HCT116 (cell line): ENCODE measurements at regions not wholly inside any gene's neighbourhood (a gene's known extent, or its start where the extent isn't known, plus 50 kb on each side); places are given as distances from the start of the nearest gene placed in this dataset.
"Not testable (repeated sequence)": the region's sequence is repeated elsewhere in the genome, so short reads cannot be mapped to it uniquely, and the experiment has no call there.

Experiments used
- ATAC-seq: fragments of 200-7000 bp; cut with Tn5 transposase; 2 replicates; pipeline ENCODE4 v1.9.1; 2020; ENCODE audit warnings: mild to moderate bottlenecking, moderate library complexity
- BruUV-seq: library from RNA; stranded (reverse); fragments of 400-500 nt; replicated peaks from 2 replicates; lab custom pipeline; 2021; lab: Mats Ljungman, UMichigan
- CTCF ChIA-PET: fragments of 300-600 bp; sonication (Branson Sonifier 250); formaldehyde crosslinking; loops from one replicate; lab custom pipeline; 2021; ENCODE audit warnings: antibody characterized with exemption; lab: Charles Lee
- POLR2A ChIA-PET: fragments of 300-600, 350-600 bp; sonication (Branson Sonifier 250); formaldehyde crosslinking; loops from one replicate; lab custom pipeline; 2021; ENCODE audit warnings: antibody characterized with exemption; lab: Charles Lee
- RAD21 ChIA-PET, 2 experiments: fragments of 300-600 bp; sonication (Branson Sonifier 250); formaldehyde crosslinking; loops; one replicate each; lab custom pipeline; 2023; ENCODE audit warnings: low total read pairs in 2 of 2; ENCODE audit not compliant: uncharacterized antibody in 2 of 2, unreplicated experiment in 2 of 2, low non-redundant PET in 1 of 2; lab: Charles Lee
- DNase-seq: peaks from one replicate; pipeline ENCODE4 v3.0.0-alpha.2; 2010; ENCODE audit warnings: low read depth, low spot score
- H2AFZ ChIP-seq: fragments of 200-600 bp; shearing (Covaris generic), sonication (generic); 2 replicates; pipeline ENCODE4 v1.6.1; 2017; ENCODE audit warnings: low read depth, mixed run types, mixed read lengths, antibody characterized with exemption, low read length; ENCODE audit not compliant: poor library complexity, severe bottlenecking
- H3K27ac ChIP-seq: 2 replicates; pipeline ENCODE4 v1.5.1; 2012; ENCODE audit warnings: low read depth, low read length
- H3K27me3 ChIP-seq: fragments of 200-600 bp; sonication (generic); 2 replicates; pipeline ENCODE4 v1.6.1; 2016; ENCODE audit warnings: mixed run types, low read length, mixed read lengths; ENCODE audit not compliant: insufficient read depth
- H3K36me3 ChIP-seq, 2 experiments: fragments of 200-500 bp in 1 of 2; fragments of 200-600 bp in 1 of 2; sonication (Bioruptor generic) in 1 of 2; sonication (generic) in 1 of 2; 2 replicates each; pipeline versions ENCODE4 v1.5.1 to v1.6.1; 2014 to 2016; ENCODE audit warnings: low read length in 2 of 2, inconsistent platforms in 1 of 2, mixed read lengths in 1 of 2, mixed run types in 1 of 2; ENCODE audit not compliant: insufficient read depth in 2 of 2, control insufficient read depth in 1 of 2
- H3K4me1 ChIP-seq, 2 experiments: fragments of 200-600 bp in 1 of 2; sonication (generic) in 1 of 2; 2 replicates each; pipeline versions ENCODE4 v1.5.1 to v1.6.1; 2012 to 2017; ENCODE audit warnings: low read length in 2 of 2, inconsistent platforms in 1 of 2, mild to moderate bottlenecking in 1 of 2, mixed read lengths in 1 of 2, mixed run types in 1 of 2, moderate library complexity in 1 of 2; ENCODE audit not compliant: insufficient read depth in 2 of 2, control insufficient read depth in 1 of 2
- H3K4me2 ChIP-seq: fragments of 200-600 bp; sonication (generic); 2 replicates; pipeline ENCODE4 v1.6.1; 2017; ENCODE audit warnings: mixed run types, low read length, mixed read lengths
- H3K4me3 ChIP-seq, 2 experiments: fragments of 200-600 bp in 1 of 2; sonication (generic) in 1 of 2; replicated peaks in 1 of 2; 2 replicates each; pipeline ENCODE4 v1.5.1; 2011 to 2016; ENCODE audit warnings: low read length in 2 of 2, control low read depth in 1 of 2, low read depth in 1 of 2, mild to moderate bottlenecking in 1 of 2, mixed read lengths in 1 of 2, mixed run types in 1 of 2
- H3K79me2 ChIP-seq: fragments of 200-600 bp; sonication (generic); 2 replicates; pipeline ENCODE4 v1.6.1; 2017; ENCODE audit warnings: mild to moderate bottlenecking, mixed run types, low read length, moderate library complexity, mixed read lengths; ENCODE audit not compliant: insufficient read depth
- H3K9ac ChIP-seq: fragments of 200-600 bp; sonication (generic); 2 replicates; pipeline ENCODE4 v1.6.1; 2016; ENCODE audit warnings: low read length, mixed read lengths
- H3K9me2 ChIP-seq: fragments of 200-600 bp; sonication (generic), shearing (Covaris generic); 2 replicates; pipeline ENCODE4 v1.6.1; 2017; ENCODE audit warnings: mixed run types, mild to moderate bottlenecking, moderate library complexity; ENCODE audit not compliant: insufficient read depth
- H3K9me3 ChIP-seq, 2 experiments: fragments of 200-500 bp in 1 of 2; fragments of 200-600 bp in 1 of 2; sonication (Bioruptor generic) in 1 of 2; sonication (generic) in 1 of 2; 2 replicates each; pipeline ENCODE4 v1.6.1; 2014 to 2017; ENCODE audit warnings: low read length in 2 of 2, mixed read lengths in 2 of 2, inconsistent platforms in 1 of 2, low read depth in 1 of 2, mild to moderate bottlenecking in 1 of 2, mixed run types in 1 of 2, moderate library complexity in 1 of 2; ENCODE audit not compliant: control insufficient read depth in 1 of 2, insufficient read depth in 1 of 2
- H4K20me1 ChIP-seq: fragments of 200-600 bp; sonication (generic), shearing (Covaris generic); 2 replicates; pipeline ENCODE4 v1.6.1; 2017; ENCODE audit warnings: mixed run types, mild to moderate bottlenecking, moderate library complexity; ENCODE audit not compliant: insufficient read depth
- CBX3 ChIP-seq: IDR thresholded peaks from 2 replicates; pipeline ENCODE4 v1.6.1; 2012; ENCODE audit warnings: low read depth
- EZH2 ChIP-seq: fragments of 200-600 bp; sonication (generic); IDR thresholded peaks from 2 replicates; pipeline ENCODE4 v1.6.1; 2017; ENCODE audit warnings: antibody characterized with exemption, mixed run types
- FOSL1 ChIP-seq: IDR thresholded peaks from 2 replicates; pipeline ENCODE4 v1.6.1; 2012; ENCODE audit warnings: low read depth
- POLR2AphosphoS5 ChIP-seq: IDR thresholded peaks from 2 replicates; pipeline ENCODE4 v1.6.1; 2011; ENCODE audit warnings: mild to moderate bottlenecking, low read depth, low read length, moderate library complexity
- SIN3A ChIP-seq: IDR thresholded peaks from 2 replicates; pipeline ENCODE4 v1.6.1; 2012; ENCODE audit warnings: low read depth
- SP1 ChIP-seq: IDR thresholded peaks from 2 replicates; pipeline ENCODE4 v1.6.1; 2012; ENCODE audit warnings: low read depth
- TCF7L2 ChIP-seq: IDR thresholded peaks from 2 replicates; pipeline ENCODE4 v1.7.0; 2011; ENCODE audit warnings: borderline replicate concordance, inconsistent platforms; ENCODE audit not compliant: insufficient read depth, insufficient read length; ENCODE audit errors: extremely low read depth
- YY1 ChIP-seq: IDR thresholded peaks from 2 replicates; pipeline ENCODE4 v1.6.1; 2011; ENCODE audit warnings: low read length, low read depth, moderate library complexity, mild to moderate bottlenecking; ENCODE audit not compliant: insufficient replicate concordance; ENCODE audit errors: extremely low read depth
- ZFX ChIP-seq: fragments of 450-650 bp; IDR thresholded peaks from 2 replicates; pipeline ENCODE4 v1.6.1; 2017
- intact Hi-C: fragments of 100-400 bp; cut with micrococcal nuclease; formaldehyde crosslinking; loops from 2 replicates; pipeline ENCODE4 v1.10.0; 2022
- TF ChIP-seq, protein P1 (sequence below), 3 experiments: fragments of 200-600 bp in 1 of 3; sonication (generic) in 1 of 3; IDR thresholded peaks in 2 of 3; conservative IDR thresholded peaks in 1 of 3; 2 replicates each; pipeline ENCODE4 v1.5.1; 2012 to 2017; ENCODE audit warnings: low read depth in 2 of 3, low read length in 2 of 3, antibody characterized with exemption in 1 of 3, borderline replicate concordance in 1 of 3, control low read depth in 1 of 3, mild to moderate bottlenecking in 1 of 3, mixed read lengths in 1 of 3, mixed run types in 1 of 3, moderate library complexity in 1 of 3; ENCODE audit not compliant: insufficient read depth in 1 of 3
- TF ChIP-seq, protein P2 (sequence below): IDR thresholded peaks from 2 replicates; pipeline ENCODE4 v1.6.1; 2012; ENCODE audit warnings: low read depth
- TF ChIP-seq, protein P3 (sequence below): IDR thresholded peaks from 2 replicates; pipeline ENCODE4 v1.6.1; 2011; ENCODE audit warnings: mild to moderate bottlenecking, low read length, moderate library complexity; ENCODE audit not compliant: insufficient replicate concordance; ENCODE audit errors: extremely low read depth

DNA sequence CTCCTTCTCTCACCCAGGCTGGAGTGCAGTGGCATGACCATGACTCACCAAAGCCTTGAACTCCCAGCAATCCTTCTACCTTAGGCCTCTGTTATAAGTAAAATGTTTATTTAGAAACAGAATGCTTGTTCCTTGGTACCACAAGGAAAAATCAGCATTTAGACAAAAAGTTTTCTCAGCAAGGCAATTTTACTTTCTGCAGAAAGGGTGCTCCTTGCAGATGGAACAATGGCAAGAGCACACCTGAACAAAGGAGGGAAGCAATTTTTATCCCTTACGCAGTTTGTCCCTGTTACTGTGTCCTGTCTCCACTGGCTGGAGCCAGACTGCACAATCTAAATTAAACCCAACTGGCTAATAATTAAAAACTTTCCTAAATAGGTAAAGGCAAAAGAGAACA lies 146.4 kb upstream of the CDYL start:
- RAD21 ChIA-PET, result not testable (repeated sequence)

DNA sequence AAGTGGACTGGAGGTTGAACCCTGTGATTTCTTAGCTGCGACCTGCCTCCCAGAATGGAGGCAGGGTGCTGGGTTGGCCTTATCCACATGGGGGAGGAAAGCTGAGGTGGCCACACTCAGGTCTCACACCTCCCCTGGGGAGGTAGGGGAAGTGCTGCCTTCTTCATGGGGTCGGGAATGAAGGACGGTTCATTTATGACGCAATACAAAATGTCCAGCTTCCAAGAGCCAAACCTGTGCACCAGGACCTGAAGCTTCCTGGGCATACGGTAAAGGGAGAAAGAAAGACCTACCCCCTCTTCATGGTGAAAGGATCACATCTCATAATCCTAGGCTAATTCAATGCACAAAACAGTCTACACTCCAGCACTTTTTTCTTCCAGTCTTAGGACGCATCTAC lies 150.6 kb upstream of the CDYL start:
- DNase-seq, result no peak
- intact Hi-C loops, result no loop called here
- POLR2A ChIA-PET, result no interaction called here
- Histone ChIP-seq H3K4me2 (no peak overlapping the region), H3K27ac (no peak overlapping the region), H3K4me1 (no peaks in the 10 kb centered on the region), H3K9ac (no peak overlapping the region), H3K4me3 (no peak overlapping the region), H3K27me3 (no peaks in the 10 kb centered on the region), H3K9me2 (no peaks in the 10 kb centered on the region), H3K36me3 (no peaks in the 10 kb centered on the region), H3K79me2 (no peaks in the 10 kb centered on the region), H4K20me1 (no peaks in the 10 kb centered on the region), H3K9me3 (peaks cover 7 to 8% of the 10 kb centered on the region in 2 experiments; a peak in 3 of 4 replicates), H2AFZ (no peak overlapping the region)
- ATAC-seq, result no peak
- no TSS peak for BruUV-seq
- RAD21 ChIA-PET, result no interaction called here
- CTCF ChIA-PET, result no interaction called here
- TF ChIP-seq, protein P1, sequence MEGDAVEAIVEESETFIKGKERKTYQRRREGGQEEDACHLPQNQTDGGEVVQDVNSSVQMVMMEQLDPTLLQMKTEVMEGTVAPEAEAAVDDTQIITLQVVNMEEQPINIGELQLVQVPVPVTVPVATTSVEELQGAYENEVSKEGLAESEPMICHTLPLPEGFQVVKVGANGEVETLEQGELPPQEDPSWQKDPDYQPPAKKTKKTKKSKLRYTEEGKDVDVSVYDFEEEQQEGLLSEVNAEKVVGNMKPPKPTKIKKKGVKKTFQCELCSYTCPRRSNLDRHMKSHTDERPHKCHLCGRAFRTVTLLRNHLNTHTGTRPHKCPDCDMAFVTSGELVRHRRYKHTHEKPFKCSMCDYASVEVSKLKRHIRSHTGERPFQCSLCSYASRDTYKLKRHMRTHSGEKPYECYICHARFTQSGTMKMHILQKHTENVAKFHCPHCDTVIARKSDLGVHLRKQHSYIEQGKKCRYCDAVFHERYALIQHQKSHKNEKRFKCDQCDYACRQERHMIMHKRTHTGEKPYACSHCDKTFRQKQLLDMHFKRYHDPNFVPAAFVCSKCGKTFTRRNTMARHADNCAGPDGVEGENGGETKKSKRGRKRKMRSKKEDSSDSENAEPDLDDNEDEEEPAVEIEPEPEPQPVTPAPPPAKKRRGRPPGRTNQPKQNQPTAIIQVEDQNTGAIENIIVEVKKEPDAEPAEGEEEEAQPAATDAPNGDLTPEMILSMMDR (IDR thresholded peaks at IDR 0.05 in 2 of 3, conservative IDR thresholded peaks at IDR 0.05 in 1 of 3; ENCODE audit: borderline replicate concordance in 1 of 3, insufficient read depth in 1 of 3, low read depth in 2 of 3, low read length in 2 of 3), result no peak
- no peak for TF ChIP-seq CBX3
- no peak for TF ChIP-seq YY1
- TF ChIP-seq SIN3A, result no peak
- TF ChIP-seq, protein P2, sequence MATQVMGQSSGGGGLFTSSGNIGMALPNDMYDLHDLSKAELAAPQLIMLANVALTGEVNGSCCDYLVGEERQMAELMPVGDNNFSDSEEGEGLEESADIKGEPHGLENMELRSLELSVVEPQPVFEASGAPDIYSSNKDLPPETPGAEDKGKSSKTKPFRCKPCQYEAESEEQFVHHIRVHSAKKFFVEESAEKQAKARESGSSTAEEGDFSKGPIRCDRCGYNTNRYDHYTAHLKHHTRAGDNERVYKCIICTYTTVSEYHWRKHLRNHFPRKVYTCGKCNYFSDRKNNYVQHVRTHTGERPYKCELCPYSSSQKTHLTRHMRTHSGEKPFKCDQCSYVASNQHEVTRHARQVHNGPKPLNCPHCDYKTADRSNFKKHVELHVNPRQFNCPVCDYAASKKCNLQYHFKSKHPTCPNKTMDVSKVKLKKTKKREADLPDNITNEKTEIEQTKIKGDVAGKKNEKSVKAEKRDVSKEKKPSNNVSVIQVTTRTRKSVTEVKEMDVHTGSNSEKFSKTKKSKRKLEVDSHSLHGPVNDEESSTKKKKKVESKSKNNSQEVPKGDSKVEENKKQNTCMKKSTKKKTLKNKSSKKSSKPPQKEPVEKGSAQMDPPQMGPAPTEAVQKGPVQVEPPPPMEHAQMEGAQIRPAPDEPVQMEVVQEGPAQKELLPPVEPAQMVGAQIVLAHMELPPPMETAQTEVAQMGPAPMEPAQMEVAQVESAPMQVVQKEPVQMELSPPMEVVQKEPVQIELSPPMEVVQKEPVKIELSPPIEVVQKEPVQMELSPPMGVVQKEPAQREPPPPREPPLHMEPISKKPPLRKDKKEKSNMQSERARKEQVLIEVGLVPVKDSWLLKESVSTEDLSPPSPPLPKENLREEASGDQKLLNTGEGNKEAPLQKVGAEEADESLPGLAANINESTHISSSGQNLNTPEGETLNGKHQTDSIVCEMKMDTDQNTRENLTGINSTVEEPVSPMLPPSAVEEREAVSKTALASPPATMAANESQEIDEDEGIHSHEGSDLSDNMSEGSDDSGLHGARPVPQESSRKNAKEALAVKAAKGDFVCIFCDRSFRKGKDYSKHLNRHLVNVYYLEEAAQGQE, result no peak
- no peak for TF ChIP-seq SP1
- TF ChIP-seq EZH2, result no peak
- no peak for TF ChIP-seq TCF7L2
- TF ChIP-seq, protein P3, sequence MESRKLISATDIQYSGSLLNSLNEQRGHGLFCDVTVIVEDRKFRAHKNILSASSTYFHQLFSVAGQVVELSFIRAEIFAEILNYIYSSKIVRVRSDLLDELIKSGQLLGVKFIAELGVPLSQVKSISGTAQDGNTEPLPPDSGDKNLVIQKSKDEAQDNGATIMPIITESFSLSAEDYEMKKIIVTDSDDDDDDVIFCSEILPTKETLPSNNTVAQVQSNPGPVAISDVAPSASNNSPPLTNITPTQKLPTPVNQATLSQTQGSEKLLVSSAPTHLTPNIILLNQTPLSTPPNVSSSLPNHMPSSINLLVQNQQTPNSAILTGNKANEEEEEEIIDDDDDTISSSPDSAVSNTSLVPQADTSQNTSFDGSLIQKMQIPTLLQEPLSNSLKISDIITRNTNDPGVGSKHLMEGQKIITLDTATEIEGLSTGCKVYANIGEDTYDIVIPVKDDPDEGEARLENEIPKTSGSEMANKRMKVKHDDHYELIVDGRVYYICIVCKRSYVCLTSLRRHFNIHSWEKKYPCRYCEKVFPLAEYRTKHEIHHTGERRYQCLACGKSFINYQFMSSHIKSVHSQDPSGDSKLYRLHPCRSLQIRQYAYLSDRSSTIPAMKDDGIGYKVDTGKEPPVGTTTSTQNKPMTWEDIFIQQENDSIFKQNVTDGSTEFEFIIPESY, result no peak
- TF ChIP-seq ZFX, result no peak
- TF ChIP-seq FOSL1, result no peak
- TF ChIP-seq POLR2AphosphoS5, result no peak

More for the DNA sequence above, 146.4 kb upstream of the CDYL start:
- H3K36me3 ChIP-seq, H3K4me3 ChIP-seq, POLR2A ChIA-PET, intact Hi-C loops, H3K4me2 ChIP-seq, H4K20me1 ChIP-seq, H3K9me2 ChIP-seq, H3K27ac ChIP-seq, CTCF ChIA-PET, H3K4me1 ChIP-seq, H3K9ac ChIP-seq, BruUV-seq, H2AFZ ChIP-seq, H3K79me2 ChIP-seq, ATAC-seq, DNase-seq, H3K27me3 ChIP-seq: not testable (repeated sequence)
- TF ChIP-seq CBX3, result peak; percentile 45; the same call in 1 of the 2 replicates
- peaks cover 8 to 11% of the 10 kb centered on the region in 2 experiments; a peak in 3 of 4 replicates for H3K9me3 ChIP-seq
